GM12892 (cell line): ENCODE measurements at regions not wholly inside any gene's neighbourhood (a gene's known extent, or its start where the extent isn't known, plus 50 kb on each side); places are given as distances from the start of the nearest gene placed in this dataset.

ENCODE experiments used
- DNase-seq: peaks from one replicate; pipeline ENCODE4 v3.0.0; 2011; ENCODE audit not compliant: insufficient read length
- FAIRE-seq: peaks from 2 replicates; lab custom pipeline; 2011; peaks lifted over from hg19 to GRCh38; lab: Jason Lieb, UNC
- POLR2A ChIP-seq: IDR thresholded peaks from 2 replicates; pipeline ENCODE4 v1.6.1; 2011; ENCODE audit warnings: low read depth, low read length, control low read depth
- POLR2AphosphoS5 ChIP-seq: IDR thresholded peaks from 2 replicates; pipeline ENCODE4 v1.6.1; 2011; ENCODE audit warnings: low read depth, low read length, control low read depth
- TAF1 ChIP-seq: IDR thresholded peaks from 2 replicates; pipeline ENCODE4 v1.6.1; 2011; ENCODE audit warnings: low read depth, mild to moderate bottlenecking, control low read depth, low read length, borderline replicate concordance

- no peak for TF ChIP-seq TAF1
- DNase-seq (no peak), FAIRE-seq (no peak)
These were observed 604.8 kb upstream of the ADAMTS5 start for GRCh38 chr21:27571706-27572105.

- TF ChIP-seq TAF1 (no peak), POLR2A (no peak), POLR2AphosphoS5 (no peak)
- no peak for DNase-seq
- no peak for FAIRE-seq
These were observed 603.5 kb upstream of the ADAMTS5 start for GRCh38 chr21:27570306-27570868.

- DNase-seq (no peak), FAIRE-seq (no peak)
- TF ChIP-seq POLR2A: no peak
These were observed 602.9 kb upstream of the ADAMTS5 start for GRCh38 chr21:27569831-27570230.

GRCh38 chr21:27569091-27569490 is 602.2 kb upstream of the ADAMTS5 start:
- TF ChIP-seq TAF1 (no peak), POLR2AphosphoS5 (no peak), POLR2A (no peak)
- FAIRE-seq (no peak), DNase-seq (no peak)

- DNase-seq (no peak), FAIRE-seq (no peak)
These were observed 600.5 kb upstream of the ADAMTS5 start for GRCh38 chr21:27567381-27567780.

DNA sequence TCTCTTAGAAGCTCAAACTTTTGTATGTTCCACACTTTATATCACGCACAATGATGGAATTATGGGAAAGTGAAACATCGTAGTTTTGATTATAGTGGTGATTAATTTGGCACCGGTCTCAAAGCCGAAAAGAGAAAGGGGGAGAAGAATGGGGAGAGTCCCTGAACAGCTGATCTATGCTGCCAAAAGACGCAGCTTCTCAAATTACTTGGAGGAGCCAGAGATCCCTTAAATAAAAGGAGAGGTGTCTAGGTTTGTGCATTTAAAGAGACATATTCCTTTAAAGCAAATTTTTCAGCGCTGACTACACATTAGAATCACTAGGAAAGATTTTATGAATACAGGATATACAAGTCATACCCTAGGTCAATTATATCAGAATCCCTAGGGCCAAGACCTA is 599.6 kb upstream of the ADAMTS5 start:
- FAIRE-seq: no peak
- DNase-seq: no peak
- TF ChIP-seq POLR2A: no peak
- no peak for TF ChIP-seq TAF1
- no peak for TF ChIP-seq POLR2AphosphoS5

More at GRCh38 chr21:27567381-27567780, 600.5 kb upstream of the ADAMTS5 start:
- TF ChIP-seq POLR2A: no peak
- TF ChIP-seq POLR2AphosphoS5: no peak
- no peak for TF ChIP-seq TAF1

DNA sequence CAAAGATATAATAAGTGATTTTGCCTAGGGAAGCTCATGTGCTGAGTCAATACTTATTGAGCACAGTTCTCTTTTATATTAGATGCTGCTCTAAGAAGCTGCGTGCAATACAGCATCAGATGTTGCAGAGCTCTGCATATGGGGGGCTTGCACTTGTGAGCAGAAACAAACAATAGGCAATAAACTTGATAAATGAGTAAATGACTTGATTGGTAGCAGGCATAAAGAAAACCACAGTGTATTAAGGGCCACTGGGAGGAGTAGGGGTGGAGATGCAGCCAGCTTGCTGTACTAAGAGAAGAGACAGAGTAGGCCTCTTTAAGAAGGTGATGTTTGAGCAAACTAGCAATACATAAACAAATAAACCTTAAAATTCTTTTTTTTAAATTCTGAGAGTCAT is 598.5 kb upstream of the ADAMTS5 start:
- DNase-seq (no peak), FAIRE-seq (no peak)
- TF ChIP-seq TAF1: no peak
- no peak for TF ChIP-seq POLR2AphosphoS5
- no peak for TF ChIP-seq POLR2A

- DNase-seq (no peak), FAIRE-seq (no peak)
- TF ChIP-seq POLR2A (no peak), TAF1 (no peak), POLR2AphosphoS5 (no peak)
These were observed 597.9 kb upstream of the ADAMTS5 start for GRCh38 chr21:27564684-27565301.

- DNase-seq (no peak), FAIRE-seq (no peak)
- TF ChIP-seq POLR2AphosphoS5: no peak
- no peak for TF ChIP-seq POLR2A
- no peak for TF ChIP-seq TAF1
These were observed 595.4 kb upstream of the ADAMTS5 start for GRCh38 chr21:27562303-27562702.

DNA sequence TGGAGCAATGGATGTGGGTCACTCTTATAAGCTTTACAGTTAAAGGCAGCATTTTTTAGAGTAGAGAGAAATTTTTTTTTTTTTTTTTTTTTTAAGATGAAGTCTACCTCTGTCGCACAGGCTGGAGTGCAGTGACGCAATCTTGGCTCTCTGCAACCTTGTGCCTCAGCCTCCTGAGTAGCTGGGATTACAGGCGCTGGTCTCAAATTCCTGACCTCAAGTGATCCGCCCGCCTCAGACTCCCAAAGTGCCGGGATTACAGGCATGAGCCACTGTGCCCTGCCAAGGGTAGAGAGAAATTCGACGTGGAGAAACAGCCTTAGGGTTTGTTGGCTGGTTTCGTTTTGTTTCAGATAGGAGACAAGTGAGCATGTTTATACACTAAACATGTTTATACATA is 594.2 kb upstream of the ADAMTS5 start:
- TF ChIP-seq POLR2AphosphoS5 (no peak), POLR2A (no peak), TAF1 (no peak)
- FAIRE-seq: no peak

DNA sequence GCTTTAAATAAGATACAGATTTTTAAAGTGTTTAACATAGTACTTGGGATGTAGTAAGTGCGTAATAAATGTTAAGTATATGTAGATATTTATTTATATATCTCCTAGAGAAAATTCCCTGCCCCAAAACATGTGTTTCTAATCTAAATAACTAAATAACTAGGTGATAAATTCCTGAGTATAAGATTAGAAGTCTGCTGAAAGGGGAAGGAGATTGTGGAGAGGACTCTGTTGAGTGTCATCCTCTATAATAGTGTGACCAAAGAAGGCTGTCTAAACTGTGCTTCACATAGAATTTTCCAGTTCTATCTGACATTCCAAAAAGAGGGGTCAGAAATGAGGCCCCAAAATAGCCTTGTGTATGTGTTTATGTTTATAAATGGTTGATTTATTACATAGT is 590.5 kb upstream of the ADAMTS5 start:
- no peak for FAIRE-seq
- TF ChIP-seq POLR2A: no peak
- no peak for TF ChIP-seq TAF1
- no peak for TF ChIP-seq POLR2AphosphoS5

More for the DNA sequence above, 594.2 kb upstream of the ADAMTS5 start:
- DNase-seq: no peak

GRCh38 chr21:27555996-27556395 is 589.1 kb upstream of the ADAMTS5 start:
- FAIRE-seq (no peak), DNase-seq (no peak)
- TF ChIP-seq TAF1 (no peak), POLR2A (no peak), POLR2AphosphoS5 (no peak)

More for the DNA sequence above, 590.5 kb upstream of the ADAMTS5 start:
- no peak for DNase-seq
